ENCODE measurements at regions not wholly inside any gene's neighbourhood (a gene's known extent, or its start where the extent isn't known, plus 50 kb on each side); places are given as distances from the start of the nearest gene placed in this dataset.
A peak's percentile ranks its signal among the peaks of the same experiment; 100 is the strongest.

DNA sequence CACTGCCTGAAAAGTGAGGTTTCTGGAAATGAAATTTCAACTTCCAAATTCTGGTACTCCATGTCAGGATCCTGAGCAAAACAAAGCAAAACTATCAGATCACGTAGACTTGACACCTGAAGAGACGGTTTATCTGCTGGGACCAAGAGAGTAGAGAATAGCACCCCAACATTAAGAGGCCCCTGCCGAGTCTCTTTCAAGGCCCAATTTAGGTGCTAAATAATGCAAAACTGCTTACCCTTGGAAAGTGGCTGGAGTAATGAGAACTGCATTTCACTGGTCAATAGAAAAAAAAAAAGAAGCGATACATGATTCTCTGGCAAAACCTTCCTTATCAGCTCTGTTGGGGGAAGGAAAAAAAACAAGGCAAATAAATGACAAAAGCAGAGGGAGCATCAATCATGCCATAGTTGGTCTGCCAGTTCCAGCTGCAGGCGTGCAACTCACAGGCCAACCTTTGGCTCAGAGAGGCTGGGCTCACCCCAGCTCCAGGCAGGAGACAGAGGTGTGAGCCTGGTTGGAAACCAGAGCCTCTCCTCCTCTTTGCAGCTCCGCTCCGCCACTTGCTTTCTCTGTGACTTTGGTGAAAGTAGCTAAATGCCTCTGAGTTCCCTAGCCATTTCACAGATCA lies 595.2 kb downstream of the TOX3 start:
- TF ChIP-seq, protein P1, sequence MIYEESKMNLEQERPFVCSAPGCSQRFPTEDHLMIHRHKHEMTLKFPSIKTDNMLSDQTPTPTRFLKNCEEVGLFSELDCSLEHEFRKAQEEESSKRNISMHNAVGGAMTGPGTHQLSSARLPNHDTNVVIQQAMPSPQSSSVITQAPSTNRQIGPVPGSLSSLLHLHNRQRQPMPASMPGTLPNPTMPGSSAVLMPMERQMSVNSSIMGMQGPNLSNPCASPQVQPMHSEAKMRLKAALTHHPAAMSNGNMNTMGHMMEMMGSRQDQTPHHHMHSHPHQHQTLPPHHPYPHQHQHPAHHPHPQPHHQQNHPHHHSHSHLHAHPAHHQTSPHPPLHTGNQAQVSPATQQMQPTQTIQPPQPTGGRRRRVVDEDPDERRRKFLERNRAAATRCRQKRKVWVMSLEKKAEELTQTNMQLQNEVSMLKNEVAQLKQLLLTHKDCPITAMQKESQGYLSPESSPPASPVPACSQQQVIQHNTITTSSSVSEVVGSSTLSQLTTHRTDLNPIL (CRISPR knock-in tag; IDR thresholded peaks at IDR 0.05; ENCODE audit: low read depth): no peak
- TF ChIP-seq, protein P2, sequence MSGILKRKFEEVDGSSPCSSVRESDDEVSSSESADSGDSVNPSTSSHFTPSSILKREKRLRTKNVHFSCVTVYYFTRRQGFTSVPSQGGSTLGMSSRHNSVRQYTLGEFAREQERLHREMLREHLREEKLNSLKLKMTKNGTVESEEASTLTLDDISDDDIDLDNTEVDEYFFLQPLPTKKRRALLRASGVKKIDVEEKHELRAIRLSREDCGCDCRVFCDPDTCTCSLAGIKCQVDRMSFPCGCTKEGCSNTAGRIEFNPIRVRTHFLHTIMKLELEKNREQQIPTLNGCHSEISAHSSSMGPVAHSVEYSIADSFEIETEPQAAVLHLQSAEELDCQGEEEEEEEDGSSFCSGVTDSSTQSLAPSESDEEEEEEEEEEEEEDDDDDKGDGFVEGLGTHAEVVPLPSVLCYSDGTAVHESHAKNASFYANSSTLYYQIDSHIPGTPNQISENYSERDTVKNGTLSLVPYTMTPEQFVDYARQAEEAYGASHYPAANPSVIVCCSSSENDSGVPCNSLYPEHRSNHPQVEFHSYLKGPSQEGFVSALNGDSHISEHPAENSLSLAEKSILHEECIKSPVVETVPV (CRISPR knock-in tag; IDR thresholded peaks at IDR 0.05): no peak
- no peak for TF ChIP-seq ZFP30 (CRISPR knock-in tag; IDR thresholded peaks at IDR 0.05)
- TF ChIP-seq, protein P3, sequence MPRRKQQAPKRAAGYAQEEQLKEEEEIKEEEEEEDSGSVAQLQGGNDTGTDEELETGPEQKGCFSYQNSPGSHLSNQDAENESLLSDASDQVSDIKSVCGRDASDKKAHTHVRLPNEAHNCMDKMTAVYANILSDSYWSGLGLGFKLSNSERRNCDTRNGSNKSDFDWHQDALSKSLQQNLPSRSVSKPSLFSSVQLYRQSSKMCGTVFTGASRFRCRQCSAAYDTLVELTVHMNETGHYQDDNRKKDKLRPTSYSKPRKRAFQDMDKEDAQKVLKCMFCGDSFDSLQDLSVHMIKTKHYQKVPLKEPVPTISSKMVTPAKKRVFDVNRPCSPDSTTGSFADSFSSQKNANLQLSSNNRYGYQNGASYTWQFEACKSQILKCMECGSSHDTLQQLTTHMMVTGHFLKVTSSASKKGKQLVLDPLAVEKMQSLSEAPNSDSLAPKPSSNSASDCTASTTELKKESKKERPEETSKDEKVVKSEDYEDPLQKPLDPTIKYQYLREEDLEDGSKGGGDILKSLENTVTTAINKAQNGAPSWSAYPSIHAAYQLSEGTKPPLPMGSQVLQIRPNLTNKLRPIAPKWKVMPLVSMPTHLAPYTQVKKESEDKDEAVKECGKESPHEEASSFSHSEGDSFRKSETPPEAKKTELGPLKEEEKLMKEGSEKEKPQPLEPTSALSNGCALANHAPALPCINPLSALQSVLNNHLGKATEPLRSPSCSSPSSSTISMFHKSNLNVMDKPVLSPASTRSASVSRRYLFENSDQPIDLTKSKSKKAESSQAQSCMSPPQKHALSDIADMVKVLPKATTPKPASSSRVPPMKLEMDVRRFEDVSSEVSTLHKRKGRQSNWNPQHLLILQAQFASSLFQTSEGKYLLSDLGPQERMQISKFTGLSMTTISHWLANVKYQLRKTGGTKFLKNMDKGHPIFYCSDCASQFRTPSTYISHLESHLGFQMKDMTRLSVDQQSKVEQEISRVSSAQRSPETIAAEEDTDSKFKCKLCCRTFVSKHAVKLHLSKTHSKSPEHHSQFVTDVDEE (CRISPR knock-in tag; IDR thresholded peaks at IDR 0.05): no peak
- TF ChIP-seq SNAI2 (CRISPR knock-in tag; IDR thresholded peaks at IDR 0.05): no peak
- no peak for TF ChIP-seq TCF4 (CRISPR knock-in tag; IDR thresholded peaks at IDR 0.05; ENCODE audit: borderline replicate concordance)
- no peak for ATAC-seq

DNA sequence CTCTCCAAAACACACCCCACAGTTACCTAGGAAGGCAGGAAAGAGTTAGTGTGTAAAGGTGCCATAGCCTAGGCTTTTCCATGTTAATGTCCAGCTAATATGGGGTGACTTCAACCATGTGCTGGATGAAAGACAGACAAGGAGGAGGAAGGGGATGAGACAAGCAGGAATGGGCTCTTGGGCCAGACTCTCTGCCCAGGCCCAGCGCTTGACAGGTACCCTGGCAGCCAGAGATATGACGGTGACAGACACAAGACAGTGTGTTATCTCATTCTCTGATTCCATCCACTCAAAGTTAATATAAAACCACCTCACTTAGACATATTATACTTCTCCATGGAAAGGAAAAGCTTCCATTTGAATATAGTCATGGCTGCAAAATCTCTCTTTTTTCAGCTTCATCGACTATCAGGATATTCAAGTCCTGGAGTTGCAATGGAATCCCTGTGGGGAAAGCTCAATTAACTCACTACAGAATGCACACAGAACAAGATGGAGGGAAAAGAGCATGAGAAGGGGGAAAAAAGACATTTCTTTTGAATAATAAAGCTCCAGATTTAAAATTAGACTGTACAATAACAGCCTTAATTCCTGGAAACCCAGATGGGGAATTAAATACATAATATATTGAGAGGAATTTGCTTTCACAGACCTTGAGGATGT lies 596.7 kb downstream of the TOX3 start:
- TF ChIP-seq ZNF70 (CRISPR knock-in tag; IDR thresholded peaks at IDR 0.05) (no peak), ZFP30 (CRISPR knock-in tag; IDR thresholded peaks at IDR 0.05) (no peak), ESRRG (CRISPR knock-in tag; IDR thresholded peaks at IDR 0.05) (no peak), ZNF8 (CRISPR knock-in tag; IDR thresholded peaks at IDR 0.05) (no peak)
- TF ChIP-seq, protein P1 (CRISPR knock-in tag; IDR thresholded peaks at IDR 0.05; ENCODE audit: low read depth): no peak
- no peak for ATAC-seq

DNA sequence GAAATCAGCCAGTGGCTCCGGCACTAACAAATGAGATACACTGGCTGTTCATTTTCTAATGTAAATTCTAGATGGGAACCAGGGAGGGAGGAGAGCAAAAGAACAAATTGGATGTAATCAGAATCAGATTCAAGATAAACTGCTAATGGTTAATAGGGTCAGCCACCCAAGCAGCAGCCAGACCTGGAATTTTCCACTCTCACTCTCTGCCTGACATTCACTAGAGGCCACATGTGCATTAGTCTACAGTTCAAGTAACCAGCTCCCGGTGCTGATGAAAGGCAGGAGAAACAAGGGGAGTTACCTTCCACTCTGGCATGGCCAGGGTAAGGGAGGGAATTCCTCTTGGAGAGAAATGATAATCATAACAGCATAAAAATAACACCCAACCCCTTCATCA lies 597.7 kb downstream of the TOX3 start:
- TF ChIP-seq TCF4 (CRISPR knock-in tag; IDR thresholded peaks at IDR 0.05; ENCODE audit: borderline replicate concordance): peak; percentile 18; the same call in 1 of the 2 replicates
- TF ChIP-seq, protein P4, sequence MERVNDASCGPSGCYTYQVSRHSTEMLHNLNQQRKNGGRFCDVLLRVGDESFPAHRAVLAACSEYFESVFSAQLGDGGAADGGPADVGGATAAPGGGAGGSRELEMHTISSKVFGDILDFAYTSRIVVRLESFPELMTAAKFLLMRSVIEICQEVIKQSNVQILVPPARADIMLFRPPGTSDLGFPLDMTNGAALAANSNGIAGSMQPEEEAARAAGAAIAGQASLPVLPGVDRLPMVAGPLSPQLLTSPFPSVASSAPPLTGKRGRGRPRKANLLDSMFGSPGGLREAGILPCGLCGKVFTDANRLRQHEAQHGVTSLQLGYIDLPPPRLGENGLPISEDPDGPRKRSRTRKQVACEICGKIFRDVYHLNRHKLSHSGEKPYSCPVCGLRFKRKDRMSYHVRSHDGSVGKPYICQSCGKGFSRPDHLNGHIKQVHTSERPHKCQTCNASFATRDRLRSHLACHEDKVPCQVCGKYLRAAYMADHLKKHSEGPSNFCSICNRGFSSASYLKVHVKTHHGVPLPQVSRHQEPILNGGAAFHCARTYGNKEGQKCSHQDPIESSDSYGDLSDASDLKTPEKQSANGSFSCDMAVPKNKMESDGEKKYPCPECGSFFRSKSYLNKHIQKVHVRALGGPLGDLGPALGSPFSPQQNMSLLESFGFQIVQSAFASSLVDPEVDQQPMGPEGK (CRISPR knock-in tag; IDR thresholded peaks at IDR 0.05; ENCODE audit: borderline replicate concordance): no peak
- ATAC-seq: no peak; the same call in 2 of the 3 replicates

DNA sequence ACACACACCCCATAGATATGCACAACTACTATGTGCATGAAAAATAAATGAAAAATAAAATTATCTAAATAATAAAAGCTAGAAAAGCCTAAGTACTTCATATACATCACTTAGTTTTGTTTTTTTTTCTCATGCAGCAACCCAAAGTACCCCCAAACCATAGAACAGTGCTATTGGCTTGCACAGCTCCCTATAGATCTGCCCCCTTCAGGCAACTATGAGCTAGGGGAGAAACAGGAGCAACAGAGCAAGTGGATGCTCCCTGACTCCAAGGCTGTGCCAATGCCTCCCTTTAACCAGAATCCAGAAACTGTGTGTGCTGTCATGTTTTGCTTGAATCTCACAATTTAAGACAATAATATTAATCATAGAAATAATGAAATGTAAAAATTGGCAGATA lies 605.5 kb downstream of the TOX3 start:
- ATAC-seq: no peak

More for the DNA sequence above, 605.5 kb downstream of the TOX3 start:
- TF ChIP-seq ISL1 (CRISPR knock-in tag; IDR thresholded peaks at IDR 0.05): no peak
- TF ChIP-seq, protein P1 (CRISPR knock-in tag; IDR thresholded peaks at IDR 0.05; ENCODE audit: low read depth): no peak
- TF ChIP-seq ESRRG (CRISPR knock-in tag; IDR thresholded peaks at IDR 0.05): no peak
- no peak for TF ChIP-seq ZNF565 (CRISPR knock-in tag; conservative IDR thresholded peaks at IDR 0.05; ENCODE audit: low read depth)
- TF ChIP-seq GLIS3 (CRISPR knock-in tag; IDR thresholded peaks at IDR 0.05): no peak
- no peak for TF ChIP-seq ZC3H10 (CRISPR knock-in tag; IDR thresholded peaks at IDR 0.05)
- TF ChIP-seq, protein P3 (CRISPR knock-in tag; IDR thresholded peaks at IDR 0.05): no peak
- TF ChIP-seq ZFP3 (CRISPR knock-in tag; IDR thresholded peaks at IDR 0.05): no peak
- TF ChIP-seq RARB (CRISPR knock-in tag; IDR thresholded peaks at IDR 0.05): no peak
- TF ChIP-seq OSR1 (CRISPR knock-in tag; IDR thresholded peaks at IDR 0.05): no peak
- TF ChIP-seq ZNF70 (CRISPR knock-in tag; IDR thresholded peaks at IDR 0.05): no peak
- no peak for TF ChIP-seq CSDC2 (CRISPR knock-in tag; IDR thresholded peaks at IDR 0.05)
